ENCODE measurements at regions not wholly inside any gene's neighbourhood (a gene's known extent, or its start where the extent isn't known, plus 50 kb on each side); places are given as distances from the start of the nearest gene placed in this dataset.
"Not testable (repeated sequence)": the region's sequence is repeated elsewhere in the genome, so short reads cannot be mapped to it uniquely, and the experiment has no call there.

GRCh38 chr11:91295591-91295990 lies 929.0 kb upstream of the FAT3 start:
- DNase-seq, result no peak

GRCh38 chr11:91293119-91293518 lies 931.5 kb upstream of the FAT3 start:
- DNase-seq, result no peak

- DNase-seq, result no peak
These were observed 952.5 kb upstream of the FAT3 start for GRCh38 chr11:91272089-91272488.

GRCh38 chr11:91268512-91269295 lies 955.9 kb upstream of the FAT3 start:
- DNase-seq, result not testable (repeated sequence)

GRCh38 chr11:91265946-91266345 lies 958.7 kb upstream of the FAT3 start:
- DNase-seq, result no peak

GRCh38 chr11:91264481-91264880 lies 960.1 kb upstream of the FAT3 start:
- no peak for DNase-seq

- no peak for DNase-seq
These were observed 960.9 kb upstream of the FAT3 start for GRCh38 chr11:91263496-91264365.

GRCh38 chr11:91261513-91261912 lies 963.1 kb upstream of the FAT3 start:
- no peak for DNase-seq

GRCh38 chr11:91258876-91259275 lies 965.7 kb upstream of the FAT3 start:
- no peak for DNase-seq

- DNase-seq, result no peak
These were observed 967.0 kb upstream of the FAT3 start for GRCh38 chr11:91257667-91258066.

GRCh38 chr11:91248199-91248807 lies 976.3 kb upstream of the FAT3 start:
- DNase-seq, result no peak

GRCh38 chr11:91247009-91247735 lies 977.4 kb upstream of the FAT3 start:
- no peak for DNase-seq

- no peak for DNase-seq
These were observed 979.7 kb upstream of the FAT3 start for GRCh38 chr11:91244912-91245311.

GRCh38 chr11:91243630-91244029 lies 981.0 kb upstream of the FAT3 start:
- DNase-seq, result no peak

GRCh38 chr11:91243051-91243450 lies 981.6 kb upstream of the FAT3 start:
- no peak for DNase-seq

GRCh38 chr11:91241226-91241625 lies 983.4 kb upstream of the FAT3 start:
- no peak for DNase-seq

GRCh38 chr11:91239359-91239758 lies 985.3 kb upstream of the FAT3 start:
- no peak for DNase-seq

- DNase-seq, result no peak
These were observed 993.4 kb upstream of the FAT3 start for GRCh38 chr11:91231226-91231625.

GRCh38 chr11:91230647-91231046 lies 994.0 kb upstream of the FAT3 start:
- no peak for DNase-seq

- no peak for DNase-seq
These were observed 1000.0 kb upstream of the CHORDC1 start for GRCh38 chr11:91222830-91223229.

GRCh38 chr11:91220476-91221202 lies 997.8 kb upstream of the CHORDC1 start:
- no peak for DNase-seq

GRCh38 chr11:91219535-91219934 lies 996.7 kb upstream of the CHORDC1 start:
- no peak for DNase-seq

All from activated naive CD4-positive, alpha-beta T cell treated with anti-CD3 and anti-CD28 coated beads, Interleukin-2, amount 50 U/mL, for 16 hours (primary cell).